ENCODE measurements at regions not wholly inside any gene's neighbourhood (a gene's known extent, or its start where the extent isn't known, plus 50 kb on each side); places are given as distances from the start of the nearest gene placed in this dataset.

DNA sequence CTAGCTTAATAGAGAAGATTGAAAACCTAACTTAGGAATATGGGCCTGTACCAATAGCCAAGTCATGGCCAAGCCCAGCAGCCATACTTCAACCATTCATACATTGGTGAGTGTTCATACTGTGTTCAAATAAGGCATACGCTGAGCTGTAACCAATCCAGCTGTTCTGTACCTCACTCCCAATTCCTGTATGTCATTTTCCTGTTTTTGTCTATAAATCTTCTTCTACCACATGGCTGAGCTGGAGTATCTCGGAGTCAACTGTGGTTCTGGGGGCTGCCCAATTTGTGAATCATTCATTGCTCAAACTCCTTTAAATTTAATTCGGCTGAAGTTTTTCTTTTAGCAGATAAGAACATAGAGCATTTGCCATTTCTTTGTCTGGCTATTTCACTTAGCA, 195.3 kb upstream of the ANKRD50 start:
- no peak for DNase-seq (ENCODE audit: extremely low read depth, insufficient read length)
- Histone ChIP-seq H3K36me3 (ENCODE audit: control insufficient read depth, insufficient read depth, low read length) (no peaks in the 10 kb centered on the region), H3K4me3 (replicated peaks; ENCODE audit: low read depth, low read length) (no peak overlapping the region), H3K27me3 (replicated peaks; ENCODE audit: control insufficient read depth, insufficient read depth, low read length) (no peaks in the 10 kb centered on the region)
- TF ChIP-seq, protein P1, sequence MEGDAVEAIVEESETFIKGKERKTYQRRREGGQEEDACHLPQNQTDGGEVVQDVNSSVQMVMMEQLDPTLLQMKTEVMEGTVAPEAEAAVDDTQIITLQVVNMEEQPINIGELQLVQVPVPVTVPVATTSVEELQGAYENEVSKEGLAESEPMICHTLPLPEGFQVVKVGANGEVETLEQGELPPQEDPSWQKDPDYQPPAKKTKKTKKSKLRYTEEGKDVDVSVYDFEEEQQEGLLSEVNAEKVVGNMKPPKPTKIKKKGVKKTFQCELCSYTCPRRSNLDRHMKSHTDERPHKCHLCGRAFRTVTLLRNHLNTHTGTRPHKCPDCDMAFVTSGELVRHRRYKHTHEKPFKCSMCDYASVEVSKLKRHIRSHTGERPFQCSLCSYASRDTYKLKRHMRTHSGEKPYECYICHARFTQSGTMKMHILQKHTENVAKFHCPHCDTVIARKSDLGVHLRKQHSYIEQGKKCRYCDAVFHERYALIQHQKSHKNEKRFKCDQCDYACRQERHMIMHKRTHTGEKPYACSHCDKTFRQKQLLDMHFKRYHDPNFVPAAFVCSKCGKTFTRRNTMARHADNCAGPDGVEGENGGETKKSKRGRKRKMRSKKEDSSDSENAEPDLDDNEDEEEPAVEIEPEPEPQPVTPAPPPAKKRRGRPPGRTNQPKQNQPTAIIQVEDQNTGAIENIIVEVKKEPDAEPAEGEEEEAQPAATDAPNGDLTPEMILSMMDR (IDR thresholded peaks at IDR 0.05; ENCODE audit: insufficient read depth, low read length, poor library complexity, severe bottlenecking), result no peak

DNA sequence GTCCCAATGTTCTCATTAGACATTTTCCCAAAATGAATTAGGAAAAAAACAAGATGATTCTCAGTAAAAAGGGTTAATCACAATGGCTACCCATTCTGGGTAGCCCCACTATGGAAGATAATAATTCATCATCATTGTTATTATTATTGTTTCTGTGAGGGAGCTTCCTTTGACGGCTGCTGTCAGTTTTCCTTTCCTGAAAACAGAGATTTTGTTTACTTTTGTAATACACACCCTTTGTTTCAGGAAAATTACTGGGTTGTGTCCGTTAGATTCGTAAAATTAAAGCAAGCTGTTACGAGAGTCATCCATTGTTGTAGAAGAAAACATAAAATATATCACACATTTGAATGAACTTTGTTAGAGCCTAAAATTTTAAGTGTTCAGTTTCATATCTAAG, 192.9 kb upstream of the ANKRD50 start:
- no peak for DNase-seq (ENCODE audit: extremely low read depth, insufficient read length)

DNA sequence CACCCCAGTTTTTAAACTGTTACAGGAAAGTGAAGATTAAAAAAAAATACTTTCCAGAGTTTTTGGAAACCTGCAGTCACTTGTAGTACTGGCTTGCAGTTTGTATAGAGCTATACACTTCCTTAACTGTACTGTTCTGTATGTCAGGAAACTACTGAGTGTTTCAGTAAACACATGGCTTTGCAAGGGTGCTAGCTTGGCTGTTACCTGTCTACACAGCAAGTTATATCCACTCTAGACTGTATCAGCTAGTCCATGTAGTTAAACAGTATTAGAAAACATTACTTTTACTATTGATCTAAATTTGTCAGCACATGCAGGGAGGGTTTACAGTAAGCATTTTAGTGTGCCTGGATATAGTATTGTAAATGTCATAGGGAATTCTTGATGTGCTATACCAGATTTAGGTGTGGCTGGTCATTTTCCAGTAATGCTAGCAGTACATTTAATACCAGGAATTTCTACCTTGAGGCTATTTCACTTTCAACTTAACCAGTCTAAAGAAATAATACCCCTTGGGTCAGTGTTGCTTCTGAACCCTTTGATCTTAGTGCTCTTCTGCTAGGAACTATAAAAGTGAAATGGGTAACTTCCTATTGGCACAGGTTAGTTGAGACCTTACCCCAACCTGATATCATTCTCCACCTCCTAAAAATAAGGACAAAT, 192.3 kb upstream of the ANKRD50 start:
- no peak overlapping the region for H3K4me3 ChIP-seq (replicated peaks; ENCODE audit: low read depth, low read length)
- H3K27me3 ChIP-seq (replicated peaks; ENCODE audit: control insufficient read depth, insufficient read depth, low read length), result no peaks in the 10 kb centered on the region
- H3K36me3 ChIP-seq (ENCODE audit: control insufficient read depth, insufficient read depth, low read length), result no peaks in the 10 kb centered on the region
- TF ChIP-seq, protein P1 (IDR thresholded peaks at IDR 0.05; ENCODE audit: insufficient read depth, low read length, poor library complexity, severe bottlenecking), result no peak
- no peak for DNase-seq (ENCODE audit: extremely low read depth, insufficient read length)

More for the DNA sequence above, 192.9 kb upstream of the ANKRD50 start:
- TF ChIP-seq, protein P1 (IDR thresholded peaks at IDR 0.05; ENCODE audit: insufficient read depth, low read length, poor library complexity, severe bottlenecking), result no peak
- Histone ChIP-seq H3K27me3 (replicated peaks; ENCODE audit: control insufficient read depth, insufficient read depth, low read length) (no peaks in the 10 kb centered on the region), H3K36me3 (ENCODE audit: control insufficient read depth, insufficient read depth, low read length) (no peaks in the 10 kb centered on the region), H3K4me3 (replicated peaks; ENCODE audit: low read depth, low read length) (no peak overlapping the region)

DNA sequence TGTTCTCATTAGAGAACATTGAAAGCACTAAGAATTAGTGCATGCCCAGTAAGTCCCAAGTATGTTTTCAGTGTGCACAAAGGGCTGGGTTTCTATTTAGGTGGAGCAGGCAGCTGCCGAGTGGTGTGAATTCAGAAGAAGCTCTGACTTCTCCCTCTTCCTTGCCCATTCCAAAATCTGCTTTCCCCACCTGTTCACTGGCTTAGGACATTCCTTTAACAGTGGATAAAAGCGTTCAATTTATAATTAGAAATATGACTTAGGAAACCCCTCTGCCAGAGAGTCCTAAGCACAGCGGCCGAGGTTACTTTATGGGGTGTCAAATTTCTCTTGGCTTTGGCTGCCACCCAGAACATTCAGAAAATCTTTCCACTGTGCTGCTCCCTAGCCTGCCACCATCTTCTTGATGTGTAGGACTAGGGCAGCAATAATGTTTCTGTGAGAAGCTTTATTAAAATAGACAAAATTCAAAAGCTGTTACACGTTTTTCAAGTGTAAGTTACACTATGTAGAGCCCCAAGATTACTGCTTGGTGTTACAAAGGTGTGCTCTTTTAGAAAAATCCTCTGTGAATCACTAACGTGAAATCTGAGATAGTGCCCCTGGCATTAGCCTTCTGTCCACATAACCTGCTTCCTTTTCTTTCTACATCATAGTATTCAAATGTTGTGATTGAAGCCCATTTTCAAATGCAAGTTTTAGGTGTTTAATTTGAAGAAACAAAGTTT, 191.6 kb upstream of the ANKRD50 start:
- Histone ChIP-seq H3K36me3 (ENCODE audit: control insufficient read depth, insufficient read depth, low read length) (no peaks in the 10 kb centered on the region), H3K4me3 (replicated peaks; ENCODE audit: low read depth, low read length) (no peak overlapping the region), H3K27me3 (replicated peaks; ENCODE audit: control insufficient read depth, insufficient read depth, low read length) (no peaks in the 10 kb centered on the region)
- TF ChIP-seq, protein P1 (IDR thresholded peaks at IDR 0.05; ENCODE audit: insufficient read depth, low read length, poor library complexity, severe bottlenecking), result no peak
- DNase-seq (ENCODE audit: extremely low read depth, insufficient read length), result no peak

DNA sequence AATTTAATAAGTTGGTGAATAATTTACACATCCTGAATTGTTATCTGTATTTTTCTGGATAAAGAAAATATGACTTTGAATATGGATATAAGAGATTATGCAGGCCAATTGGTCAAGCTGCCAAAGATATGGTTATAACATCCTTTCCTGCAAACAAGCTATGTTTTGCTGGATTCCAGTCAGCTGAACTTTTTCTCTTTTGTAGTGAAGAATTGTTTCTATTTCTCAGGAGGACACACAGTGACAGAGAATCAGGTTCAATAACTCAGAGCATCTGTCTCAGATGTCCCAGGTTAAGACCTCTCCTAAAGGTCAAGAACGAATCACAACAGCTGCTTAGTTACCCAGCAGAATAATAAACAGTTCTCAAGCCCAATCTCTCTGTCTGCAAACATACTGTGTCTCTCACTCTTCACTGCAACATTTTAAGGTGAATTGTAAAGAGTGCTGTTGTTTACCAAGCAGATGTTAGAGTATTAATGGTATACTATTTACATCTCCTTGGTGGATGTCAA, 189.5 kb upstream of the ANKRD50 start:
- no peak for DNase-seq (ENCODE audit: extremely low read depth, insufficient read length)
- no peaks in the 10 kb centered on the region for H3K36me3 ChIP-seq (ENCODE audit: control insufficient read depth, insufficient read depth, low read length)
- H3K4me3 ChIP-seq (replicated peaks; ENCODE audit: low read depth, low read length), result no peak overlapping the region
- TF ChIP-seq, protein P1 (IDR thresholded peaks at IDR 0.05; ENCODE audit: insufficient read depth, low read length, poor library complexity, severe bottlenecking), result no peak
- no peaks in the 10 kb centered on the region for H3K27me3 ChIP-seq (replicated peaks; ENCODE audit: control insufficient read depth, insufficient read depth, low read length)
